Hepatocyte (in vitro differentiated cells): ENCODE measurements at regions not wholly inside any gene's neighbourhood (a gene's known extent, or its start where the extent isn't known, plus 50 kb on each side); places are given as distances from the start of the nearest gene placed in this dataset.

Experiments used
- EZH2 ChIP-seq: fragments of 200-600 bp; sonication (generic); IDR thresholded peaks from 2 replicates; pipeline ENCODE4 v1.6.1; 2016; ENCODE audit warnings: antibody characterized with exemption, mild to moderate bottlenecking, borderline replicate concordance
- EZH2phosphoT487 ChIP-seq: fragments of 200-600 bp; sonication (generic); IDR thresholded peaks from one replicate; pipeline ENCODE4 v1.6.1; 2018; ENCODE audit warnings: antibody characterized with exemption, mild to moderate bottlenecking, low read depth, moderate library complexity; ENCODE audit not compliant: unreplicated experiment, severe bottlenecking
- TF ChIP-seq, protein P1 (sequence below): fragments of 200-600 bp; sonication (generic); IDR thresholded peaks from 2 replicates; pipeline ENCODE4 v1.5.1; 2016; ENCODE audit warnings: antibody characterized with exemption, mild to moderate bottlenecking; ENCODE audit not compliant: poor library complexity

DNA sequence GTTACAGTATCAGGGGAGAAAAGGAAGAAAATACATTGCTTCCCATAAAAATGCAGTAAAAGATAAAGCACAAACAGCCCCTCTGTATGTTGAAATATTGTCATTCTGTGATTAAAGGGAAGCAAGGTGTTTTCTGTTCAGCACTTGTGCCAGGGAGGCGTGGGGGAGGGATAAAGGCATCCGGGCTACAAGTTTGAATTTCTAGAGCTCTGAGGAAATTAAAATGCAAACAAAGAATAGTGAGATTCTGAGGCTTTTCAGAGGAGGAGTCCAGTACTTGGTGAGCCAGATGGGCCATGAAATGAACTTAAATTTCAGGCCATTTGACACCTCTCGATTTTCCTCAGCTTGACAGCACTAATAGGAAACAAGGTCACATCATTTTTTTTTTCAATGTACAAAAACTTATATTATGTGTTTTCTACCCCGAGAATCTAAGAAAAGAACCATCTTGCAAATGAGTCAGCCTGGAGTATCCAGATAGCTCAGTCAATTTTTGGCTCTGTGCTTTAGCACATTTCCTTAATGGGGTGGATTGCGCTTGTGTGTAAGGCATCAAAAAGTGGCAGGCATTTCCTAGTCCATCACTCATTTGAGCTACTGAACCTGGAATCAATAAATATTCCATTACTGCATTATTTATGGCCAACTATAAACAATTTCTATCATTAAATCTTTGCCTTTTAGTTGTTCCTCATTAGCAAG, 640.8 kb upstream of the TBL1XR1 start:
- TF ChIP-seq, protein P1, sequence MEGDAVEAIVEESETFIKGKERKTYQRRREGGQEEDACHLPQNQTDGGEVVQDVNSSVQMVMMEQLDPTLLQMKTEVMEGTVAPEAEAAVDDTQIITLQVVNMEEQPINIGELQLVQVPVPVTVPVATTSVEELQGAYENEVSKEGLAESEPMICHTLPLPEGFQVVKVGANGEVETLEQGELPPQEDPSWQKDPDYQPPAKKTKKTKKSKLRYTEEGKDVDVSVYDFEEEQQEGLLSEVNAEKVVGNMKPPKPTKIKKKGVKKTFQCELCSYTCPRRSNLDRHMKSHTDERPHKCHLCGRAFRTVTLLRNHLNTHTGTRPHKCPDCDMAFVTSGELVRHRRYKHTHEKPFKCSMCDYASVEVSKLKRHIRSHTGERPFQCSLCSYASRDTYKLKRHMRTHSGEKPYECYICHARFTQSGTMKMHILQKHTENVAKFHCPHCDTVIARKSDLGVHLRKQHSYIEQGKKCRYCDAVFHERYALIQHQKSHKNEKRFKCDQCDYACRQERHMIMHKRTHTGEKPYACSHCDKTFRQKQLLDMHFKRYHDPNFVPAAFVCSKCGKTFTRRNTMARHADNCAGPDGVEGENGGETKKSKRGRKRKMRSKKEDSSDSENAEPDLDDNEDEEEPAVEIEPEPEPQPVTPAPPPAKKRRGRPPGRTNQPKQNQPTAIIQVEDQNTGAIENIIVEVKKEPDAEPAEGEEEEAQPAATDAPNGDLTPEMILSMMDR: no peak
- TF ChIP-seq EZH2 (no peak), EZH2phosphoT487 (no peak)
